Mucosa of rectum (tissue), 2 donors: ENCODE measurements at regions not wholly inside any gene's neighbourhood (a gene's known extent, or its start where the extent isn't known, plus 50 kb on each side); places are given as distances from the start of the nearest gene placed in this dataset.

ENCODE experiments used
- H3K27ac ChIP-seq, 2 donors: one replicate each; pipeline ENCODE4 v1.7.0; 2013; ENCODE audit warnings: inconsistent platforms in 2 of 2, low read depth in 2 of 2, low read length in 2 of 2
- H3K27me3 ChIP-seq, 2 donors: one replicate each; pipeline ENCODE4 v1.7.0; 2013; ENCODE audit warnings: low read length in 2 of 2; ENCODE audit not compliant: control insufficient read depth in 2 of 2, insufficient read depth in 2 of 2
- H3K36me3 ChIP-seq, 2 donors: one replicate each; pipeline ENCODE4 v1.7.0; 2013; ENCODE audit warnings: low read length in 2 of 2; ENCODE audit not compliant: control insufficient read depth in 2 of 2, insufficient read depth in 2 of 2
- H3K4me1 ChIP-seq, 2 donors: one replicate each; pipeline ENCODE4 v1.7.0; 2013; ENCODE audit warnings: low read length in 2 of 2, mild to moderate bottlenecking in 1 of 2; ENCODE audit not compliant: control insufficient read depth in 2 of 2, insufficient read depth in 2 of 2
- H3K4me3 ChIP-seq, 2 donors: one replicate each; pipeline ENCODE4 v1.7.0; 2013; ENCODE audit warnings: low read length in 2 of 2
- H3K9ac ChIP-seq, 2 donors: one replicate each; pipeline ENCODE4 v1.7.0; 2013; ENCODE audit warnings: low read length in 2 of 2, low read depth in 1 of 2, mild to moderate bottlenecking in 1 of 2
- H3K9me3 ChIP-seq, 2 donors: one replicate each; pipeline ENCODE4 v1.7.0; 2013; ENCODE audit warnings: low read length in 2 of 2; ENCODE audit not compliant: control insufficient read depth in 2 of 2
- donor health status: healthy.
- donor health status: Normal muscosa, but diverticular disease.

GRCh38 chr12:87883806-87884205, 145.4 kb downstream of the C12orf50 start:
- H3K4me3 ChIP-seq: no peak overlapping the region
- H3K4me1 ChIP-seq: no peaks in the 10 kb centered on the region
- no peaks in the 10 kb centered on the region for H3K36me3 ChIP-seq
- no peaks in the 10 kb centered on the region for H3K27me3 ChIP-seq
- no peaks in the 10 kb centered on the region for H3K9me3 ChIP-seq
- no peak overlapping the region for H3K9ac ChIP-seq
- no peak overlapping the region for H3K27ac ChIP-seq

- H3K9me3 ChIP-seq: no peaks in the 10 kb centered on the region
- no peaks in the 10 kb centered on the region for H3K27me3 ChIP-seq
- H3K27ac ChIP-seq: no peak overlapping the region
- no peaks in the 10 kb centered on the region for H3K4me1 ChIP-seq
- H3K4me3 ChIP-seq: no peak overlapping the region
- H3K9ac ChIP-seq: no peak overlapping the region
- H3K36me3 ChIP-seq: no peaks in the 10 kb centered on the region
Measured at GRCh38 chr12:87879141-87879540, 150.1 kb downstream of the C12orf50 start.

- H3K27ac ChIP-seq: no peak overlapping the region
- no peaks in the 10 kb centered on the region for H3K27me3 ChIP-seq
- H3K9me3 ChIP-seq: no peaks in the 10 kb centered on the region
- no peak overlapping the region for H3K9ac ChIP-seq
- H3K36me3 ChIP-seq: no peaks in the 10 kb centered on the region
- H3K4me1 ChIP-seq: no peaks in the 10 kb centered on the region
- no peak overlapping the region for H3K4me3 ChIP-seq
Measured at GRCh38 chr12:87870493-87871460, 158.4 kb downstream of the C12orf50 start.

GRCh38 chr12:87870061-87870460, 159.1 kb downstream of the C12orf50 start:
- Histone ChIP-seq H3K9me3 (no peaks in the 10 kb centered on the region), H3K36me3 (no peaks in the 10 kb centered on the region), H3K4me3 (no peak overlapping the region), H3K4me1 (no peaks in the 10 kb centered on the region), H3K9ac (no peak overlapping the region), H3K27me3 (no peaks in the 10 kb centered on the region), H3K27ac (no peak overlapping the region)

GRCh38 chr12:87866578-87867292, 162.5 kb downstream of the C12orf50 start:
- H3K36me3 ChIP-seq: no peaks in the 10 kb centered on the region
- no peak overlapping the region for H3K27ac ChIP-seq
- no peaks in the 10 kb centered on the region for H3K4me1 ChIP-seq

GRCh38 chr12:87861791-87862190, 167.4 kb downstream of the C12orf50 start:
- Histone ChIP-seq H3K4me3 (no peak overlapping the region), H3K27ac (no peak overlapping the region), H3K27me3 (no peaks in the 10 kb centered on the region)

More at GRCh38 chr12:87866578-87867292, 162.5 kb downstream of the C12orf50 start:
- Histone ChIP-seq H3K4me3 (no peak overlapping the region), H3K27me3 (no peaks in the 10 kb centered on the region), H3K9me3 (no peaks in the 10 kb centered on the region), H3K9ac (no peak overlapping the region)

GRCh38 chr12:87853448-87854003, 175.7 kb downstream of the C12orf50 start:
- H3K36me3 ChIP-seq: no peaks in the 10 kb centered on the region
- no peaks in the 10 kb centered on the region for H3K4me1 ChIP-seq
- no peaks in the 10 kb centered on the region for H3K27me3 ChIP-seq
- H3K4me3 ChIP-seq: no peak overlapping the region
- H3K9me3 ChIP-seq: no peaks in the 10 kb centered on the region
- H3K27ac ChIP-seq: no peak overlapping the region
- no peak overlapping the region for H3K9ac ChIP-seq

More at GRCh38 chr12:87861791-87862190, 167.4 kb downstream of the C12orf50 start:
- Histone ChIP-seq H3K9me3 (no peaks in the 10 kb centered on the region), H3K9ac (no peak overlapping the region), H3K36me3 (no peaks in the 10 kb centered on the region), H3K4me1 (no peaks in the 10 kb centered on the region)

- no peak overlapping the region for H3K4me3 ChIP-seq
- no peak overlapping the region for H3K27ac ChIP-seq
- no peaks in the 10 kb centered on the region for H3K9me3 ChIP-seq
Measured at GRCh38 chr12:87849074-87849473, 180.1 kb downstream of the C12orf50 start.

GRCh38 chr12:87848248-87848868, 180.8 kb downstream of the C12orf50 start:
- H3K36me3 ChIP-seq: no peaks in the 10 kb centered on the region
- H3K27me3 ChIP-seq: no peaks in the 10 kb centered on the region
- no peaks in the 10 kb centered on the region for H3K4me1 ChIP-seq
- no peak overlapping the region for H3K4me3 ChIP-seq
- H3K9ac ChIP-seq: no peak overlapping the region
- H3K27ac ChIP-seq: no peak overlapping the region
- no peaks in the 10 kb centered on the region for H3K9me3 ChIP-seq

More at GRCh38 chr12:87849074-87849473, 180.1 kb downstream of the C12orf50 start:
- no peaks in the 10 kb centered on the region for H3K27me3 ChIP-seq
- no peaks in the 10 kb centered on the region for H3K4me1 ChIP-seq
- no peak overlapping the region for H3K9ac ChIP-seq
- no peaks in the 10 kb centered on the region for H3K36me3 ChIP-seq
